WTC11 (cell line): ENCODE measurements at regions not wholly inside any gene's neighbourhood (a gene's known extent, or its start where the extent isn't known, plus 50 kb on each side); places are given as distances from the start of the nearest gene placed in this dataset.
A peak's percentile ranks its signal among the peaks of the same experiment; 100 is the strongest.

ENCODE experiments used
- ATAC-seq: fragments of 200-7000 bp; cut with Tn5 transposase; 2 replicates; pipeline ENCODE4 v1.10.0; 2021; ENCODE audit warnings: mild to moderate bottlenecking, moderate library complexity
- CTCF ChIA-PET: fragments of 300-600 bp; sonication (Branson Sonifier 250); formaldehyde crosslinking; loops from one replicate; lab custom pipeline; 2021; ENCODE audit warnings: antibody characterized with exemption; lab: Charles Lee
- POLR2A ChIA-PET: fragments of 350-600 bp; sonication (Branson Sonifier 250); formaldehyde crosslinking; loops from one replicate; lab custom pipeline; 2021; ENCODE audit warnings: antibody characterized with exemption; lab: Charles Lee
- DNase-seq: peaks from one replicate; pipeline ENCODE4 v3.0.0; 2021; ENCODE audit warnings: low spot score
- H3K27ac Mint-ChIP-seq: 2 replicates; pipeline ENCODE4 v1.8.0; 2021; ENCODE audit warnings: mixed read lengths
- H3K27me3 Mint-ChIP-seq: 2 replicates; pipeline ENCODE4 v1.8.0; 2021; ENCODE audit warnings: low read depth, mild to moderate bottlenecking, moderate library complexity, mixed read lengths
- H3K36me3 Mint-ChIP-seq: 2 replicates; pipeline ENCODE4 v1.8.0; 2021; ENCODE audit warnings: mixed read lengths
- H3K4me1 Mint-ChIP-seq: 2 replicates; pipeline ENCODE4 v1.8.0; 2022; ENCODE audit warnings: mixed read lengths
- H3K4me3 Mint-ChIP-seq: 2 replicates; pipeline ENCODE4 v1.8.0; 2021; ENCODE audit warnings: mild to moderate bottlenecking, moderate library complexity, mixed read lengths
- H3K9me3 Mint-ChIP-seq: 2 replicates; pipeline ENCODE4 v1.8.0; 2021; ENCODE audit warnings: mixed read lengths
- E2F1 ChIP-seq: sonication (generic); formaldehyde crosslinking; IDR thresholded peaks from 2 replicates; pipeline ENCODE4 v1.8.0; 2022; ENCODE audit warnings: mild to moderate bottlenecking, missing genetic modification reagents
- ELF4 ChIP-seq: sonication (generic); formaldehyde crosslinking; IDR thresholded peaks from 2 replicates; pipeline ENCODE4 v1.8.1; 2022; ENCODE audit warnings: low read depth, mild to moderate bottlenecking, moderate library complexity, missing genetic modification reagents
- ESRRA ChIP-seq: sonication (generic); formaldehyde crosslinking; IDR thresholded peaks from 2 replicates; pipeline ENCODE4 v1.8.1; 2022; ENCODE audit warnings: mild to moderate bottlenecking, missing genetic modification reagents, borderline replicate concordance
- ETV6 ChIP-seq: sonication (generic); formaldehyde crosslinking; IDR thresholded peaks from 2 replicates; pipeline ENCODE4 v1.8.1; 2022; ENCODE audit warnings: mild to moderate bottlenecking, missing genetic modification reagents
- MYBL2 ChIP-seq: sonication (generic); formaldehyde crosslinking; IDR thresholded peaks from 2 replicates; pipeline ENCODE4 v1.8.1; 2023; ENCODE audit warnings: mild to moderate bottlenecking, moderate library complexity, missing genetic modification reagents
- NFE2L1 ChIP-seq: sonication (generic); formaldehyde crosslinking; IDR thresholded peaks from 2 replicates; pipeline ENCODE4 v1.8.1; 2023; ENCODE audit warnings: missing genetic modification reagents
- SMAD3 ChIP-seq: sonication (generic); formaldehyde crosslinking; IDR thresholded peaks from 2 replicates; pipeline ENCODE4 v1.8.0; 2022; ENCODE audit warnings: missing genetic modification reagents, mild to moderate bottlenecking, borderline replicate concordance
- SP1 ChIP-seq: sonication (generic); formaldehyde crosslinking; conservative IDR thresholded peaks from 2 replicates; pipeline ENCODE4 v1.8.1; 2022; ENCODE audit warnings: missing genetic modification reagents
- ZNF219 ChIP-seq: sonication (generic); formaldehyde crosslinking; IDR thresholded peaks from 2 replicates; pipeline ENCODE4 v1.8.0; 2023; ENCODE audit warnings: missing genetic modification reagents, mild to moderate bottlenecking, borderline replicate concordance
- ZNF232 ChIP-seq: sonication (generic); formaldehyde crosslinking; IDR thresholded peaks from 2 replicates; pipeline ENCODE4 v1.8.0; 2022; ENCODE audit warnings: mild to moderate bottlenecking, missing genetic modification reagents
- ZNF396 ChIP-seq: fragments of 250-450 bp; sonication (Bioruptor Pico); IDR thresholded peaks from 2 replicates; pipeline ENCODE4 v1.8.0; 2021; ENCODE audit warnings: mild to moderate bottlenecking, moderate library complexity, borderline replicate concordance
- ZNF423 ChIP-seq: fragments of 250-450 bp; sonication (Bioruptor Pico); IDR thresholded peaks from 2 replicates; pipeline ENCODE4 v2.1.2; 2022; ENCODE audit warnings: mild to moderate bottlenecking, moderate library complexity
- ZNF512 ChIP-seq: sonication (generic); formaldehyde crosslinking; IDR thresholded peaks from 2 replicates; pipeline ENCODE4 v1.8.1; 2022; ENCODE audit warnings: missing genetic modification reagents, borderline replicate concordance
- TF ChIP-seq, protein P1 (sequence below): sonication (generic); formaldehyde crosslinking; IDR thresholded peaks from 2 replicates; pipeline ENCODE4 v1.8.0; 2022; ENCODE audit warnings: missing genetic modification reagents
- TF ChIP-seq, protein P2 (sequence below): sonication (generic); formaldehyde crosslinking; IDR thresholded peaks from 2 replicates; pipeline ENCODE4 v1.8.0; 2022; ENCODE audit warnings: mild to moderate bottlenecking, missing genetic modification reagents
- TF ChIP-seq, protein P3 (sequence below): sonication (generic); formaldehyde crosslinking; IDR thresholded peaks from 2 replicates; pipeline ENCODE4 v1.8.1; 2023; ENCODE audit warnings: mild to moderate bottlenecking, moderate library complexity, missing genetic modification reagents
- TF ChIP-seq, protein P4 (sequence below): sonication (generic); formaldehyde crosslinking; IDR thresholded peaks from 2 replicates; pipeline ENCODE4 v1.8.1; 2022; ENCODE audit warnings: low read depth, missing genetic modification reagents, borderline replicate concordance
- TF ChIP-seq, protein P5 (sequence below): fragments of 250-450 bp; sonication (Bioruptor Pico); IDR thresholded peaks from 2 replicates; pipeline ENCODE4 v2.1.2; 2022; ENCODE audit warnings: mild to moderate bottlenecking, moderate library complexity
- TF ChIP-seq, protein P6 (sequence below): sonication (generic); formaldehyde crosslinking; conservative IDR thresholded peaks from 2 replicates; pipeline ENCODE4 v1.8.1; 2023; ENCODE audit warnings: mild to moderate bottlenecking, low read depth, missing genetic modification reagents, moderate library complexity

- POLR2A ChIA-PET = no interaction called here
- no peak overlapping the region for H3K4me3 Mint-ChIP-seq
- CTCF ChIA-PET = interaction anchor here (1.0 to 1.5 kb wide), 3 partner anchors 10 to 545 kb away, joined by 3 to 4 read pairs (median 4); no protein-coding TSS in a partner anchor
- peaks cover 10% of the 10 kb centered on the region for H3K36me3 Mint-ChIP-seq
- DNase-seq (no peak), ATAC-seq (peak; percentile 38; the same call in 1 of the 2 replicates)
- no peak overlapping the region for H3K27ac Mint-ChIP-seq
- peaks cover 25% of the 10 kb centered on the region for H3K4me1 Mint-ChIP-seq
- no peak for TF ChIP-seq ZNF396
- TF ChIP-seq ZNF219 = no peak
- no peak for TF ChIP-seq ZNF232 (CRISPR knock-in tag)
- no peak for TF ChIP-seq ZNF423 (CRISPR knock-in tag)
- no peak for TF ChIP-seq ETV6
- TF ChIP-seq, protein P1, sequence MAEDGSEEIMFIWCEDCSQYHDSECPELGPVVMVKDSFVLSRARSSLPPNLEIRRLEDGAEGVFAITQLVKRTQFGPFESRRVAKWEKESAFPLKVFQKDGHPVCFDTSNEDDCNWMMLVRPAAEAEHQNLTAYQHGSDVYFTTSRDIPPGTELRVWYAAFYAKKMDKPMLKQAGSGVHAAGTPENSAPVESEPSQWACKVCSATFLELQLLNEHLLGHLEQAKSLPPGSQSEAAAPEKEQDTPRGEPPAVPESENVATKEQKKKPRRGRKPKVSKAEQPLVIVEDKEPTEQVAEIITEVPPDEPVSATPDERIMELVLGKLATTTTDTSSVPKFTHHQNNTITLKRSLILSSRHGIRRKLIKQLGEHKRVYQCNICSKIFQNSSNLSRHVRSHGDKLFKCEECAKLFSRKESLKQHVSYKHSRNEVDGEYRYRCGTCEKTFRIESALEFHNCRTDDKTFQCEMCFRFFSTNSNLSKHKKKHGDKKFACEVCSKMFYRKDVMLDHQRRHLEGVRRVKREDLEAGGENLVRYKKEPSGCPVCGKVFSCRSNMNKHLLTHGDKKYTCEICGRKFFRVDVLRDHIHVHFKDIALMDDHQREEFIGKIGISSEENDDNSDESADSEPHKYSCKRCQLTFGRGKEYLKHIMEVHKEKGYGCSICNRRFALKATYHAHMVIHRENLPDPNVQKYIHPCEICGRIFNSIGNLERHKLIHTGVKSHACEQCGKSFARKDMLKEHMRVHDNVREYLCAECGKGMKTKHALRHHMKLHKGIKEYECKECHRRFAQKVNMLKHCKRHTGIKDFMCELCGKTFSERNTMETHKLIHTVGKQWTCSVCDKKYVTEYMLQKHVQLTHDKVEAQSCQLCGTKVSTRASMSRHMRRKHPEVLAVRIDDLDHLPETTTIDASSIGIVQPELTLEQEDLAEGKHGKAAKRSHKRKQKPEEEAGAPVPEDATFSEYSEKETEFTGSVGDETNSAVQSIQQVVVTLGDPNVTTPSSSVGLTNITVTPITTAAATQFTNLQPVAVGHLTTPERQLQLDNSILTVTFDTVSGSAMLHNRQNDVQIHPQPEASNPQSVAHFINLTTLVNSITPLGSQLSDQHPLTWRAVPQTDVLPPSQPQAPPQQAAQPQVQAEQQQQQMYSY (CRISPR knock-in tag) = no peak
- TF ChIP-seq, protein P2, sequence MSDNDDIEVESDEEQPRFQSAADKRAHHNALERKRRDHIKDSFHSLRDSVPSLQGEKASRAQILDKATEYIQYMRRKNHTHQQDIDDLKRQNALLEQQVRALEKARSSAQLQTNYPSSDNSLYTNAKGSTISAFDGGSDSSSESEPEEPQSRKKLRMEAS = no peak
- TF ChIP-seq, protein P3, sequence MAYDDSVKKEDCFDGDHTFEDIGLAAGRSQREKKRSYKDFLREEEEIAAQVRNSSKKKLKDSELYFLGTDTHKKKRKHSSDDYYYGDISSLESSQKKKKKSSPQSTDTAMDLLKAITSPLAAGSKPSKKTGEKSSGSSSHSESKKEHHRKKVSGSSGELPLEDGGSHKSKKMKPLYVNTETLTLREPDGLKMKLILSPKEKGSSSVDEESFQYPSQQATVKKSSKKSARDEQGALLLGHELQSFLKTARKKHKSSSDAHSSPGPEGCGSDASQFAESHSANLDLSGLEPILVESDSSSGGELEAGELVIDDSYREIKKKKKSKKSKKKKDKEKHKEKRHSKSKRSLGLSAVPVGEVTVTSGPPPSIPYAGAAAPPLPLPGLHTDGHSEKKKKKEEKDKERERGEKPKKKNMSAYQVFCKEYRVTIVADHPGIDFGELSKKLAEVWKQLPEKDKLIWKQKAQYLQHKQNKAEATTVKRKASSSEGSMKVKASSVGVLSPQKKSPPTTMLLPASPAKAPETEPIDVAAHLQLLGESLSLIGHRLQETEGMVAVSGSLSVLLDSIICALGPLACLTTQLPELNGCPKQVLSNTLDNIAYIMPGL (CRISPR knock-in tag) = no peak
- TF ChIP-seq ESRRA (CRISPR knock-in tag) = no peak
- TF ChIP-seq, protein P4, sequence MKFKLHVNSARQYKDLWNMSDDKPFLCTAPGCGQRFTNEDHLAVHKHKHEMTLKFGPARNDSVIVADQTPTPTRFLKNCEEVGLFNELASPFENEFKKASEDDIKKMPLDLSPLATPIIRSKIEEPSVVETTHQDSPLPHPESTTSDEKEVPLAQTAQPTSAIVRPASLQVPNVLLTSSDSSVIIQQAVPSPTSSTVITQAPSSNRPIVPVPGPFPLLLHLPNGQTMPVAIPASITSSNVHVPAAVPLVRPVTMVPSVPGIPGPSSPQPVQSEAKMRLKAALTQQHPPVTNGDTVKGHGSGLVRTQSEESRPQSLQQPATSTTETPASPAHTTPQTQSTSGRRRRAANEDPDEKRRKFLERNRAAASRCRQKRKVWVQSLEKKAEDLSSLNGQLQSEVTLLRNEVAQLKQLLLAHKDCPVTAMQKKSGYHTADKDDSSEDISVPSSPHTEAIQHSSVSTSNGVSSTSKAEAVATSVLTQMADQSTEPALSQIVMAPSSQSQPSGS (CRISPR knock-in tag) = no peak
- no peak for TF ChIP-seq E2F1 (CRISPR knock-in tag)
- no peak for TF ChIP-seq MYBL2 (CRISPR knock-in tag)
- TF ChIP-seq, protein P5, sequence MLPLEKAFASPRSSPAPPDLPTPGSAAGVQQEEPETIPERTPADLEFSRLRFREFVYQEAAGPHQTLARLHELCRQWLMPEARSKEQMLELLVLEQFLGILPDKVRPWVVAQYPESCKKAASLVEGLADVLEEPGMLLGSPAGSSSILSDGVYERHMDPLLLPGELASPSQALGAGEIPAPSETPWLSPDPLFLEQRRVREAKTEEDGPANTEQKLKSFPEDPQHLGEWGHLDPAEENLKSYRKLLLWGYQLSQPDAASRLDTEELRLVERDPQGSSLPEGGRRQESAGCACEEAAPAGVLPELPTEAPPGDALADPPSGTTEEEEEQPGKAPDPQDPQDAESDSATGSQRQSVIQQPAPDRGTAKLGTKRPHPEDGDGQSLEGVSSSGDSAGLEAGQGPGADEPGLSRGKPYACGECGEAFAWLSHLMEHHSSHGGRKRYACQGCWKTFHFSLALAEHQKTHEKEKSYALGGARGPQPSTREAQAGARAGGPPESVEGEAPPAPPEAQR = no peak
- TF ChIP-seq ZNF512 (CRISPR knock-in tag) = no peak
- TF ChIP-seq, protein P6, sequence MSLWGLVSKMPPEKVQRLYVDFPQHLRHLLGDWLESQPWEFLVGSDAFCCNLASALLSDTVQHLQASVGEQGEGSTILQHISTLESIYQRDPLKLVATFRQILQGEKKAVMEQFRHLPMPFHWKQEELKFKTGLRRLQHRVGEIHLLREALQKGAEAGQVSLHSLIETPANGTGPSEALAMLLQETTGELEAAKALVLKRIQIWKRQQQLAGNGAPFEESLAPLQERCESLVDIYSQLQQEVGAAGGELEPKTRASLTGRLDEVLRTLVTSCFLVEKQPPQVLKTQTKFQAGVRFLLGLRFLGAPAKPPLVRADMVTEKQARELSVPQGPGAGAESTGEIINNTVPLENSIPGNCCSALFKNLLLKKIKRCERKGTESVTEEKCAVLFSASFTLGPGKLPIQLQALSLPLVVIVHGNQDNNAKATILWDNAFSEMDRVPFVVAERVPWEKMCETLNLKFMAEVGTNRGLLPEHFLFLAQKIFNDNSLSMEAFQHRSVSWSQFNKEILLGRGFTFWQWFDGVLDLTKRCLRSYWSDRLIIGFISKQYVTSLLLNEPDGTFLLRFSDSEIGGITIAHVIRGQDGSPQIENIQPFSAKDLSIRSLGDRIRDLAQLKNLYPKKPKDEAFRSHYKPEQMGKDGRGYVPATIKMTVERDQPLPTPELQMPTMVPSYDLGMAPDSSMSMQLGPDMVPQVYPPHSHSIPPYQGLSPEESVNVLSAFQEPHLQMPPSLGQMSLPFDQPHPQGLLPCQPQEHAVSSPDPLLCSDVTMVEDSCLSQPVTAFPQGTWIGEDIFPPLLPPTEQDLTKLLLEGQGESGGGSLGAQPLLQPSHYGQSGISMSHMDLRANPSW (CRISPR knock-in tag) = no peak
- TF ChIP-seq SP1 (CRISPR knock-in tag) = no peak
- no peak for TF ChIP-seq SMAD3 (CRISPR knock-in tag)
- TF ChIP-seq NFE2L1 = no peak
- TF ChIP-seq ELF4 (CRISPR knock-in tag) = no peak
- H3K27me3 Mint-ChIP-seq = no peaks in the 10 kb centered on the region; the same call in 1 of the 2 replicates
- peaks cover 22% of the 10 kb centered on the region for H3K9me3 Mint-ChIP-seq
Measured at GRCh38 chr3:72255191-72255590, 470.2 kb upstream of the PROK2 start.
